ENCODE measurements at regions not wholly inside any gene's neighbourhood (a gene's known extent, or its start where the extent isn't known, plus 50 kb on each side); places are given as distances from the start of the nearest gene placed in this dataset.
A peak's percentile ranks its signal among the peaks of the same experiment; 100 is the strongest.
"Not testable (repeated sequence)": the region's sequence is repeated elsewhere in the genome, so short reads cannot be mapped to it uniquely, and the experiment has no call there.

DNA sequence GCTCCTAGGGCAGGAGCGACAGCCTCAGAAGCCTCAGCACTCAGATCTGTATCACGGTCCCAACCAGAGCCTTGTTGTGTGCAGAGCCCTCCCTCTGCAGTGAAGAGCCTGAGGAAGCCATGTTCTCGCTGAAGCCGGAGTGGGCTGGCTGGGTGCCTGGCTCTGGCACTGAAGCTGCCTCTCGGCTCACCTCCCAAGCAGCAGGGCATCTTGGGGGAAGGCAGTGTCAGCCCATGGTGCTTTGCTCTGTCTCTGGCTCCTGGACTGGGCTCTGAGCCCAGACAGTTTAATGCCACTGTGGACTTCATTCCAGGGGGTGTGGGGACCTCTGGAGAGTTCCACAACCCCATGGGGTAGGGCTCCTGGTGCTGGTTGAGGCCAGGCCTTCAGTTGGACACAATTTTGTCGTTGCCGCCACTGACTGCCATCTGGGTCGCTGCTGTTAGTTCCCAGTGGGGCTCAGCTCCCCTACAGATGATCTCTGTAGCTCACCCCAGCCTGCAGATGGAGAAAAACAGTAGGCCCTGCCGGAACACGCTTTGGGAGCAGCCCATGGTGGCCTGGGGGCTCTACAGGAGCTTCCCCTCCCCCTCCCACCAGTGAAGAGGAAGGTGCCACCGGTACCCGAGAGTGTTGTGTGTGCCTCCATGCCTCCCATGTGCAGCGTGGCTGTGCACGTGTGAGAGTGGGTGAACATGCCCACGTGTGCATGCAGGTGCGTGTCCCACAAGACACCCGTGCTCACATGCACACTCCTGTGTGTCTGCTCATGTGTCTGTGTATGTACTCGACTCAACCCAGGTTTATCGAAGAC, 86.5 kb upstream of the B3GAT1 start:
- peak; percentile 61 for DNase-seq (ENCODE audit: low spot score)

DNA sequence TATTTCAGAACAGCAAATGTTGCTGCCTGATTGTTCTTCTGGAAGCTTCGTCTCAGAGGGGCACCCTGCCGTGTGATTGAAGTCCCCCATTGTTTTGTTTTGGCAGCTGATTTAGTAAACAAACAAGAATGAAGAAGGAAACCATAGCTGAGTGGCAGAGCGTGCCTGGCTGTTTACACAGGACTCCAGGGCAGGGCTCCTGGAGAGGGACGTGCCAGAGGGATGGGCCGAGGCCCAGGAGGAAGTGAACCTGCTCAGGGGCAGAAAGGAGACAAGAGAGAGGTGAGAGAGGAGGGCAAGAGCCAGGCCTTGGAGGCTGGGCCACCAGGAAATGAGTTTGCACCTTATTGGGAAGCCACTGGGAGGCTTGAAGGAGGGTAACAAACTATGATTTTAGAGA, 85.5 kb upstream of the B3GAT1 start:
- no peak for DNase-seq (ENCODE audit: low spot score)

DNA sequence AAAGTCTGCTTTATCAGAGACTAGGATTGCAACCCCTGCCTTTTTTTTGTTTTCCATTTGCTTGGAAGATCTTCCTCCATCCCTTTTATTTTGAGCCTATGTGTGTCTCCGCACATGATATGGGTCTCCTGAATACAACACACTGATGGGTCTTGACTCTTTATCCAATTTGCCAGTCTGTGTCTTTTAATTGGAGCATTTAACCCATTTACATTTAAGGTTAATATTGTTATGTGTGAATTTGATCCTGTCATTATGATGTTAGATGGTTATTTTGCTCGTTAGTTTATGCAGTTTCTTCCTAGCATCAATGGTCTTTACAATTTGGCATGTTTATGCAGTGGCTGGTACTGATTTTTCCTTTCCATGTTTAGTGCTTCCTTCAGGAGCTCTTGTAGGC, 84.0 kb upstream of the B3GAT1 start:
- DNase-seq (ENCODE audit: low spot score), result not testable (repeated sequence)

DNA sequence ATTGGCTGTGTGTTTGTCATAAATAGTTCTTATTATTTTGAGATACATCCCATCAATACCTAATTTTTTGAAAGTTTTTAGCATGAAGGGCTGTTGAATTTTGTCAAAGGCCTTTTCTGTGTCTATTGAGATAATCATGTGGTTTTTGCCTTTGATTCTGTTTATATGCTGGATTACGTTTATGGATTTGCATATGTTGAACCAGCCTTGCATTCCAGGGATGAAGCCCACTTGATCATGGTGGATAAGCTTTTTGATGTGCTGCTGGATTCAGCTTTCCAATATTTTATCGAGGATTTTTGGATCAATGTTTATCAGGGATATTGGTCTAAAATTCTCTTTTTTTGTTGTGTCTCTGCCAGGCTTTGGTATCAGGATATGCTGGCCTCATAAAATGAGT, 82.4 kb upstream of the B3GAT1 start:
- DNase-seq (ENCODE audit: low spot score), result not testable (repeated sequence)

DNA sequence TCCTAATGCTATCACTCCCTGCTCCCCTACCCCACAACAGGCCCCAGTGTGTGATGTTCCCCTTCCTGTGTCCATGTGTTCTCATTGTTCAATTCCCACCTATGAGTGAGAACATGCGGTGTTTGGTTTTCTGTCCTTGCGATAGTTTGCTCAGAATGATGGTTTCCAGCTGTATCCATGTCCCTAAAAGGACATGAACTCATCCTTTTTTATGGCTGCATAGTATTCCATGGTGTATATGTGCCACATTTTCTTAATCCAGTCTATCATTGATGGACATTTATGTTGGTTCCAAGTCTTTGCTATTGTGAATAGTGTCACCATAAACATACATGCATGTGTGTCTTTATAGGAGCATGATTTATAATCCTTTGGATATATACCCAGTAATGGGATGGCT, 80.4 kb upstream of the B3GAT1 start:
- DNase-seq (ENCODE audit: low spot score), result not testable (repeated sequence)

DNA sequence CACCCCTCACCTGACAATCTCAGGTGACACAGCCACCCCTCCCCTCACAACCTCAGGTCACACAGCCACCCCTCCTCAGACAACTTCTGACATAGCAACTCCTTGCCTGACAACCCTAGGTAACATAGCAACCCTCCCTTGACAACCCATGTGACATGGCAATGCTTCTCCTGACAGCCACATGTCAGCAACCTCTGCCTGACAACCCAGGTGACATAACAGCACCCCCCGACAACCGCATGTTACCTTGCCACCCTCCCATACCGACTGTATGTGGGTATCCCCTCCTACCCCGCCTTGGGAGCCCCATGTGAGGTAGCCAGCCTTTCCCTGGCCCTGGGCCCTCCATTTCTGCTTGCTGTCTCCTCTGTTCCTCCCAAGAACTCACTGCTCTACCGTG, 77.7 kb upstream of the B3GAT1 start:
- DNase-seq (ENCODE audit: low spot score), result no peak

DNA sequence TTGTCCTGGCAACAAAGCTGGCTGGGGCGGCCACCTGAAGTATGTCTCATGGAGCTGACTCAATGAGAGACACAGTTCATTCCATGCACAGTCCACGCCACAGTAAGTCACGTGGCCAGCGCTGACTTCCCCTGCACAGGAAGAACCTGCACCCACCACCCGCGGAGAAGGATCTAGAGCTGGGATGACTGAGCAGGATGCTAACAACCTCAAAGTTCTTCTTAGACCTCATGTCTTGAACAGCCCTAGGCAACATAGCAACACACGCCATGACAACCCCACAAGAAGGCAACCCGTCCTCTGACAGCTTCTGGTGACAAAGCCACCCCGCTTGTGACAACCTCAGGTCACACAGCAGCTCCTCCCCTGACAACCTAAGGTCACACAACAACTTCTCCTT, 76.9 kb upstream of the B3GAT1 start:
- no peak for DNase-seq (ENCODE audit: low spot score)

DNA sequence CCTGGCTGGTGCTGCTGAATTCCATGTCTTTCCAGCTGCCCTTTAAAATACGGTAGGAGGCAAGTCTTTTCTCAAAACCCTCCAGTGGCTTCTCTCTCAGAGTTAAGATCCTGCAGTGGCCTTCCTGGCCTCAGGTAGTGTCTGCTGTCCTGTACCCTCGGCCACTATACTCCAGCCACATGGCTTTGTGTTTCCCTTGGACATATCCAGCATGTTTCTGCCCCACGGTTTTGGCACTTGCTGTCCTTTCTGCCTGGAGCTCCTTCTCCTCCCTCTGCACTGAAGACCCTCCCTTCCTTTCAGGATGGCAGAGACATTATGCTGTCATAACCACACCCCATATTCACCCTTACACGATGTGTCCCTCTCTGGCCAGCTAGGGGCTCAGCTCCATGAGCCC, 76.5 kb upstream of the B3GAT1 start:
- no peak for DNase-seq (ENCODE audit: low spot score)

DNA sequence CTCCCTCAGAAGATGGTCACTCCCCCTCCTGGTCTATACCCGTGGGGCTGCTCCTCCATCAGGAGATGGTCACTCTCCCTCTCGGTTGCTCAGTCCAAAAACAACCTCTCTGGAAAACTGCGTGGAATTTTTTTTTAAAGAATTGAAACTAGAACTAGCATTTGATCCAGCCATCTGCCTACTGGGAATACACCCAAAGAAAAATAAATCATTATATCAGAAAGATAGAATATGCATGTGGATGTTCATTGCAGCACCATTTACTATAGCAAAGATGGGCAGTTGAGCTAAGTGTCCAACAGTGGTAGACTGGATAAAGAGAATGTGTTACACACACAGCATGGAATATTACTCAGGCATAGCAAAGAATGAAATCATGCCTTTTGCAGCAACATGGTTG, 75.7 kb upstream of the B3GAT1 start:
- DNase-seq (ENCODE audit: low spot score), result no peak

DNA sequence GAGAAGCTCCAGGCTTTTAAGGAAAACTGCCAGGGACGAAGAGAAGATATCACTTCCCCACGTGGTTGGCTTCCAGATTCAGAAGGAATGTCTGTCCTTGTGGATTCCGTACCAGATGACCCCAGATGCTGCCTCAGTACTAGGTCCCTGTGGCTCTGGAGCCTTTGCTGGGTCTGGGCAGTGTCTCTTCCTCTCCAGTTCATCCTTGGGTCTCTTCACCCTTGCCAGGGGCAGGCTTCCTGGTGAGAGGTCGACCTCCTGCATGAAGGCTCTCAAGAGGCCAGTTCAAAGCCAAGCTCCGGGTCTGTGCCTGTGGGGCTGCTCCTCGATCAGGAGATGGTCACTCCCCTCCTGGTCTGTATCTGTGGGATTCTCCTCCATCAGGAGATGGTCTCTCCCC, 74.7 kb upstream of the B3GAT1 start:
- no peak for DNase-seq (ENCODE audit: low spot score)

DNA sequence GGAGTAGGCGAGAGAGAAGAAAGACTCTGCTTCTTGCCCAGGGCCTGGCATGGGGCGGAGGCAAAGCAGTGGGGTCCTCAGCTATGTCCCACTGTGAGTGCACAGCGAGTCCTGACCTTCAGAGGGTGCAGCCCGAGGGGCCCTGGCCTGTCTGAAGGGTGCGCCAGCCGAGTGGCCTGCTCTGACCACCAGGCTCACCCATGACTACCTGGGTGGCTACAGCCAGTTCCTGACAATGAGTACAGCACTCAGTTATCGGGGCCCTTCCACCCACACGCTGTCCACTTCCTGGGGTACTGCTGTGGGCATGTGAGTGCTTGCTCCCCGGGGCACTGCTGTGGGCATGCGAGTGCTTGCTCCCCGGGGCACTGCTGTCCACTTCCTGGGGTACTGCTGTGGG, 74.1 kb upstream of the B3GAT1 start:
- DNase-seq (ENCODE audit: low spot score), result no peak

DNA sequence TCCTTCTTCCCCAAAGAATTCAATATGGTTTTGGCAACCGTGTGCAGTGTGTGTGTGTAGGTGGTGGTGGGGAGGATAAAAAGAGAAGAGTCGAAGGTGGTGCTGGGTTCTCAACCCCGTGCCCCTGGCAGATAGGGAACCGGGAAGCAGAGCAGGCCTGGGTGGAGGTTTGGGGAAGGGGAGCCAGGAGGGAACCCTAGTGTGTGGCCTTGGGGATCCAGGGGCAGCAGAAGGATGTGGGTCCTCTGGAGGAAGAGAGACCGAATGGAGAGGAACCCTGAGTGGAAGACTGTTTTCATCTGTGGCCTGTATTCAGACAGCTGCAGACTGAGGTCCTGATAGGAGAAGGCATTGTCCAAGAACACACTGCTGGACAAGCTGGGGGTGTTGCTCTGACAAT, 73.3 kb upstream of the B3GAT1 start:
- DNase-seq (ENCODE audit: low spot score), result no peak

DNA sequence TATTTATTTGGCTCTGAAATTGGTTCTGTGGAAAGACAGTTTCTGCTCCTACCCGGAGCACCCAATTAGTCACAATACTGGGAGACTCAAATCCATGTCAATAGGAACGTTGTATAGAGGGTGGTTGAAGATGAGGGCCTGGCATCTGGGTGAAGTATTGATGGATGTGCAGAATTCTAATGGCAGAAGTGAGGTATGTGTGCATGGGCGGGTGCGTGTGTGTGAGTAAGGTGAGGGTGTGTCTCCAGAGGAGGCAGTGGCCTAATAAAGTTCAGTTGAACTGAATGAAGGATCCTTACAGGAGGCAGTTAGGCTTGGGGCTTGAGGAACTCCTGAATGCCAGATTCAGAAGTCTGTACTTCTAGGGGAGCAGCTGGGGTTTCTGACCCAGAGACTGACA, 71.8 kb upstream of the B3GAT1 start:
- DNase-seq (ENCODE audit: low spot score), result no peak

DNA sequence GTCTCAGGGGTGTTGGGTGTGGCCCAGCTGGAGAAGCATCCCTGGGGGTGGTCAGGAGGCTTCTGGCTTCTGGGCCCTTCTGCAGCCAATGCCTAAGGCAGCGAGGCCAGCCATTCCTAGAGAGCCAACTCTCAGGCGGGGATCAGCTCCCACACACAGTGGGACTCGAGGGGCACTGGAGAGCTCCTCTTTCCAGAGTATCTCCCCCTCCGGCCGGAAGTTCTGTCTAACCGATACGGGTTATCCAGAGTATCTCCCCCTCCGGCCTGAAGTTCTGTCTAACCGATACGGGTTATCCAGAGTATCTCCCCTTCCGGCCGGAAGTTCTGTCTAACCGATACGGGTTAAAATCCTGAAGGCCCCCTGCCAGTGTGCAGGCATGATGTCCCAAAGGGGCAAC, 71.2 kb upstream of the B3GAT1 start:
- no peak for DNase-seq (ENCODE audit: low spot score)

DNA sequence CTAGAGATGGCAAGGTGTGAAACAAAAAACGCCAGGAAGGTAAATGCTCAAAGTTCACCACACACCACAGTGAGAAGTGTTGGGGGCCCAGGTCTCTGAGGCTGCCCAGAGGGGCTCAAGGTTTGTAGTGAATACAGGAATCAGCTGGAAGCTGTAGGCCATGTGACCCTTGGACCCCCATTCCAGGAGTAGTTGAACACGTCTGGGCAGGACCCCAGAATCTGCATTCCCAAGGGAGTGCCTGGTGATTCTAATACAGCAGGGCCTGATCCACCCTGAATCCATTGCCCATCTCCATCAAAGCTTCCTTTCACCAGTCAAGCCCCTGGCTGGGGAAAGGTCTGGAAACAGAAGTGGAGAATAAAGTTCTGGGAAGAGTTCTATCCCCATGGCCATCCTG, 70.8 kb upstream of the B3GAT1 start:
- DNase-seq (ENCODE audit: low spot score), result no peak

DNA sequence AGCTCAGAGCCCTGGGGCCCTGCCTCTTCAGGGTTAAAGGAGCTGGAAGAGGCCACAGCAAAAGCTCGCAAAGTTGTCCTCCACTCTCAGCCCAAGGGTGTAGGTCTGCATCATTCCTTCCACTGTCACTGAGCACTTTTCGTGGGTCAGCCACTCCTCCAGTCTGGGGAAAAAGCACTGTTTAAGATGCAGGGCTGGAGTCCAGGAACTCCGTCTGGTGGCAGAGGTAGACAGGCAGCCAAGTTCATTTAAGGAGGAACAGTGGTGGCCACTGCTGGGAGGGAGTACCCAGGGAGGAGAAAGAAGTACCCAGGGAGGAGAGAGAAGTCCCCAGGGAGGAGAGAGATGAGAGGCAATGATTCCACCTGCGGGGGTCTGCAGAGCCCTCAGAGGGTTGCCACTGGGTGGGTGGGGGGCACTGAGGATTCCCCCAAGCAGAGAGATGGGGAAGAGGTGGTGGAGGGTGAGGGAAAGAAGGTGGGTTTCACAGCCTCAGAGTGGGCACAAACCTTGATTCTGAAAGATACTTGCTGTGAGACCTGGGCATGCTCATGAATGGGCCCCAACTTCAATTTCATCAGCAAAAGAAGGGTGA, 70.0 kb upstream of the B3GAT1 start:
- no peak for DNase-seq (ENCODE audit: low spot score)

DNA sequence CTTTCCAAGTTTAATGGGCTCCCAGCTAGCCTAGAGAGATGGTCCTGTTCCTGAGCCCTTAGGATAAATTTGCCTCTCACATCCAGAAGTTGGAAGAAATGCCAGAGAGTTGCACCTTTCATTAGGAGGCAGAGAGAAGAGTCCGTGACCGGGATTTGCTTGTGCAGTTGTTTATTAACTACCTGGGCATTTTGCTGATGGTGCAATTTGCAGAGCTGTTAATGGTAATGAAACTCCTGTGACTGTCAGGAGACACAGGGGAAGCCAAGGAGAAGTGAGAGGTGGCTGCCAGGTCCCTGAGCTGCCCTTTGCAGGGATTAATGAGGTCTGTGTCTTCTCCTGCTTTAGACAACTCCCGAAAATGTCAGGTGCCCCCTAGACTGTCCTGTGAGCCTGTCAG, 69.1 kb upstream of the B3GAT1 start:
- no peak for DNase-seq (ENCODE audit: low spot score)

DNA sequence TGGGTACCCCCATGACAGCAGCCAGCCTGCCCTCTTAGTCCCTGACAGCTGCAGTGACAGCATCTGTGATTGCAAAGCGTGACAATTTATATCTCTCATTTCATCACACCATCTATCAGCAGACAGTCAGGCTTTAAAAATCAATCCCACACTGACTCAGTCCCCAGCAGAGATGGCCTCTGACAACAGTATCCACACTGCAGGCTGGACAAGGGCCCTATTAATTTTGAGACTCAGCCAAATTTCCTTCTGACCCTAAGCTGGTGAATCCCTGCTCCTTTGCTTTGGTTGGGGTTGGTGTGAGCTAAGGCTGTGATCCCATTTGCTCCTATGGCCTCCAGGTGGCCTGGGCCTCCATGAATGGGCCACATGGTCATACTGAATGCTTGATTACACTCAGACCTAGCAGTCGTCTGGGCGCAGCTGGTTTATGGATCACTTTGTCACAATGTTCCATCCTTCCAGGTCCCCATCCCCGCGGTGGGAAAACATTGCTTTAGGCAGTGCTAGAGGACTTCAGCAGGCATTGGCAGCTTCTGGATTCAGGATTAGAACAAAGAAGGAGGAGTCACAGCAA, 68.2 kb upstream of the B3GAT1 start:
- DNase-seq (ENCODE audit: low spot score), result no peak

DNA sequence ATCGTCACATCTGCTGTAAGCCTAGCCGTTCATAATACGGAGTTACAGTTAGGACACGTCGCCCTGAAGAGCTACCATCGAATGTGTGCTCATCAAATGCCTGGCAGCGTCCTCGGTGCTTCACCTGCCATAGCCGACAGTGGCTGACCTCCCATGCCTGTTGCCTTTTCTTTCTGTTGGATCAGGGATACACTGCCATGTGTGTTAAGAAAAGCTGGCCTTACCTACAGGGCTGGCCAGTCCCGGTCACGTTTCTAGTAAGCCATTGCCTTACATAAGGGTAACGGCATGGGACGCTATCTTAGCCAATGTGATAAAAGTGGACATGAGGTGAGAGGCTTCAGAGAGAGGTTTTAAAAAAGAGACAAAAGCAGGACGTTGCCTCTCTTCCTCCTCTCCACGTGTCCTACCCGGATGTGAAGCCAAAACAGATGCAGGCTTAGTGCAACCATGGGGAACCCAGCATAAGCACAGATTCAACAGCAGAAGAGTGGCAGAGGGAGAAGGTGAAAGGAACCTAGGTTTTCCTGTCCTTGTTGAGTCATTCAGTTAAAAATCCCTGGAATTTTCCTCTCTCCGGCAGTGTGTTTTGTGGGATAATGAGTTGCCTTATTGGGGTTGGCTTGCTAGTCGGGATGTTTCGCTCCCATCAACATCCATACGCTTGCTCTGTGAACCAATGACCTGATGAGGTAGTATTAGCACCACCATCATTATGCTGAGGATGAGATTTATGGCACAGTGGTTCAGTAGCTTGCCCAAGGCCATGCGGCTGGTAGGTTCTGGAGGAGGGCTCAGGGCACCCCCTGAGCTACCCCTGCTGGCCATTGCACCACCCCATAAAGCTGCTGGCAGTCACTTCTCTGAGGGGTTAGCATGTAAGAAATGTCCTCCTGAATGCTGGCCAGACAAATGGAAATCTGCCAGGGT, 67.4 kb upstream of the B3GAT1 start:
- no peak for DNase-seq (ENCODE audit: low spot score)

DNA sequence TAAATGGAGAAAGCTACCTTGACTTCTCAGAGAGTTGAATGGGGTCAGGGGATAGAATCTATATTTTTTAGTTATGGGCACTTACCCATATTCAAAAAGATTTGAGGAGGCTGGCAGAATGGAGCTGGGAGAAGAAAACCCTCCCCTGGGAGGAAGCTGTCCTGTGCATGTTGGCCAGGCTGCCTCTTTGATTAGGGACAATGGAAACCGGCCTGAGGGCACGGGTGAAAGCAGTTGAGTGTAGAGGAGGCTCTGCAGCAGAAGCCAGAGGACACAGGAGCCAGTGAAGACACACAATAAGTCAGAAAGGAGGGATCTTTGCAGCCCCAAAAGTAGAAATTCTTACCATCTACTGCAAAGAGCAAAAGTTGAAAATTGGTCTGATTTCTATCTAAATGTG, 66.6 kb upstream of the B3GAT1 start:
- no peak for DNase-seq (ENCODE audit: low spot score)

DNA sequence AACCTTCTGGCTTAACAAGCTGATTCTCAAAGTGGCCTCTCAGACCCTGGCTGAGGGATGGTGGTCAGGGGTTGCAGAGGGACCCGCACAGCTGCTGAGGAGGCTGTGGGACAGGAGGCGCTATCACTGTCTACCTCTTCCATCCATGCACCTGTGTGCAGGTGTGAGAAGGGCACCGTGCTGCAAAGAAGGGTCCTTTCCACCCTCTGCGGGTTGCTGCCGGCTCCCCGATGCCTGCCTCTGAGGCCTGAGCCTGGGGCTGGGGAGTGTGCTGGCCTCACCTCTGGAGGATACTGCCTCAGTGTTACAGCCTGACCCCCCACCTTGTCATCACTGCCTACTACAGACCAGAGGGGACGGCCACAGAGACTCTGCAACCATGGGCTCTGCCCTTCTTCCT, 66.1 kb upstream of the B3GAT1 start:
- no peak for DNase-seq (ENCODE audit: low spot score)

DNA sequence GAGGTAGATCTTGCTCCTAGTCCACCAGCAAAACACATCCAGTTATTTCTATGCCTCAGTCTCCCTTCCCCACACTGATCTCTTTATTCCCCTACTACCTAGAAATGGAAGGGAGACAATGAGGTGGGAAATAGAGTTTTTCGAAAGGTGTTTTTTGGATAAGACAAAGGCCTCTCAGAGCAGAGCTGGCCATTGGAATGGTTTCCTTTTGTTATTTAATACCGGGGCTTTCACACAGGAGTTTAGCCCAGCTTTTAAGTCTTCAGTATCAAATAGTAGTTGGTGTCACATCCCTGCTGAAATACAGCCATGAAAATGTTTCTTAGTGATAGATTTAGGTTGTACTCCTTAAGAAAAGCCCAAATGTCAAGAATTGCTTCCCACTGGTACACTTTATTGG, 65.4 kb upstream of the B3GAT1 start:
- no peak for DNase-seq (ENCODE audit: low spot score)

All from globus pallidus (tissue), 1 donor.